Endothelial cell (in vitro differentiated cells): ENCODE measurements at regions not wholly inside any gene's neighbourhood (a gene's known extent, or its start where the extent isn't known, plus 50 kb on each side); places are given as distances from the start of the nearest gene placed in this dataset.

Experiments
- DNase-seq: peaks from one replicate; pipeline ENCODE4 v3.0.0; 2021; ENCODE audit warnings: low spot score
- H3K27ac Mint-ChIP-seq: one replicate; pipeline ENCODE4 v1.8.0; 2021; ENCODE audit warnings: mixed read lengths, inconsistent platforms; ENCODE audit not compliant: unreplicated experiment
- H3K27me3 Mint-ChIP-seq: one replicate; pipeline ENCODE4 v1.8.0; 2021; ENCODE audit warnings: mild to moderate bottlenecking, moderate library complexity, mixed read lengths, inconsistent platforms; ENCODE audit not compliant: unreplicated experiment
- H3K36me3 Mint-ChIP-seq: one replicate; pipeline ENCODE4 v1.8.0; 2021; ENCODE audit warnings: mild to moderate bottlenecking, low read depth, mixed read lengths, inconsistent platforms; ENCODE audit not compliant: unreplicated experiment
- H3K4me1 Mint-ChIP-seq: one replicate; pipeline ENCODE4 v1.8.0; 2021; ENCODE audit warnings: mild to moderate bottlenecking, mixed read lengths, inconsistent platforms; ENCODE audit not compliant: unreplicated experiment
- H3K4me3 Mint-ChIP-seq: one replicate; pipeline ENCODE4 v1.8.0; 2021; ENCODE audit warnings: mild to moderate bottlenecking, mixed read lengths, inconsistent platforms; ENCODE audit not compliant: unreplicated experiment
- H3K9me3 Mint-ChIP-seq: one replicate; pipeline ENCODE4 v1.8.0; 2021; ENCODE audit warnings: mixed read lengths, inconsistent platforms; ENCODE audit not compliant: unreplicated experiment
- CTCF ChIP-seq: fragments of 200-600 bp; sonication (generic); IDR thresholded peaks from one replicate; pipeline ENCODE4 v1.5.0; 2021; ENCODE audit warnings: antibody characterized with exemption; ENCODE audit not compliant: unreplicated experiment

DNA sequence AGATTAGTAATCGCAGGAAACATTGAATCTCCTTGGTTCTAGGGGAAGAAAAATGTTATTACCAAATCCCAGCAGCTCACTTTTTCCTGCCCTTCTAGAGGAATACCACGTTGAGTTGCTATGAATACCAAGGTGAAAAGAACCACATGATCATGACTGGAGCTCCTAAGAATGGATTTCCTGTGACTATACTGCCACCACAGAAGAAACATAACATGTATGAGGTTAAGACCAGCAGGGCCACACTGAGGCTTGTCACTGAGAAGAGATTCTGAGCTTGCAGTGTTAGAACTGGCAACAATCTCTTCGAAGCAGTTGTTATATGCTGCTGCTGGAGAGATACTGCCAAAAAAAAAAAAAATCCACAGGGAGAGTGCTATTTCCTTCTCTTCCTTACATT, 1235.3 kb downstream of the FSTL5 start:
- H3K4me3 Mint-ChIP-seq, result no peak overlapping the region
- DNase-seq, result no peak
- no peak overlapping the region for H3K27ac Mint-ChIP-seq
- H3K27me3 Mint-ChIP-seq, result no peaks in the 10 kb centered on the region
- no peaks in the 10 kb centered on the region for H3K9me3 Mint-ChIP-seq
- no peak for TF ChIP-seq CTCF
- no peaks in the 10 kb centered on the region for H3K36me3 Mint-ChIP-seq
- no peaks in the 10 kb centered on the region for H3K4me1 Mint-ChIP-seq

DNA sequence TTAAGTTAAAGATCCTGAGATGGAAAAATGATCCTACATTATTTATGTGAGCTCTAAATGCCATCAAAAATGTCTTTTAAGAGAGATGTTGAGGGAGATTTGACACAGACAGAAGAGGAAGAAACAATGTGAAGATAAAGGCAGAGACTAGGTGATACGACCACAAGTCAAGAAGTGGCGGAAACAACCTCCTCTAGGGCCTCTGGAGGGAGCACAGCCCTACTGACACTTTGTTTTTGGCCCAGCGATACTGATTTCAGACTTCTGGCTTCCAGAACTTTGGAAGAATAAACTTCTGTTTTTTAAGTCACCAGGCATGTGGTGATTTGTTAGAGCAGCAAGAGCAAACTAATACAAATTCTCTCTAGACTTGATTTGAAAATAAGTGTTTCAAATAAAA, 1216.1 kb downstream of the FSTL5 start:
- no peaks in the 10 kb centered on the region for H3K4me1 Mint-ChIP-seq

GRCh38 chr4:160956875-160957274, 1206.9 kb downstream of the FSTL5 start:
- no peak overlapping the region for H3K27ac Mint-ChIP-seq
- no peaks in the 10 kb centered on the region for H3K36me3 Mint-ChIP-seq
- DNase-seq, result no peak
- no peaks in the 10 kb centered on the region for H3K27me3 Mint-ChIP-seq
- TF ChIP-seq CTCF, result no peak
- no peaks in the 10 kb centered on the region for H3K4me1 Mint-ChIP-seq
- no peak overlapping the region for H3K4me3 Mint-ChIP-seq
- no peaks in the 10 kb centered on the region for H3K9me3 Mint-ChIP-seq

More for the DNA sequence above, 1216.1 kb downstream of the FSTL5 start:
- H3K4me3 Mint-ChIP-seq, result no peak overlapping the region
- no peak overlapping the region for H3K27ac Mint-ChIP-seq
- no peaks in the 10 kb centered on the region for H3K9me3 Mint-ChIP-seq
- H3K27me3 Mint-ChIP-seq, result no peaks in the 10 kb centered on the region
- no peak for TF ChIP-seq CTCF
- DNase-seq, result no peak
- H3K36me3 Mint-ChIP-seq, result no peaks in the 10 kb centered on the region

DNA sequence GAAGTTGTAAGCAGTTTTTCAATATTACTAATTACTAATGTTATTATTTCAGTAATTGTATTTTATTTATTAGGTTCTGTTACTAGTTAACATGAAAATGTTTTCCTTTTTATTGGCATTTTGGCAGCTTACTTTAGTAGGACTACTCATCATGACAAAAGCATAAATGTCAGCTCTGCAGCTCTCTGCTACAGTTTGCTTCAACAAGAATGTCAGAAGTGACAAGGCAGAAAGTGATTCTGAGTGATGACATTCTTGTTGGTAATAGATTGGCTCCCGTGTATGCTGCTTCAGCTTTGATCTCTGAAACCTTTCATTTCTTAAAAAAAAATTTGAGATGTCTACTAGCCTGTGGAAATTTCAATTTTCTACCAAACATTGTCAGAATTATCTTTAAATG, 1193.9 kb downstream of the FSTL5 start:
- Mint-ChIP-seq H3K4me1 (no peaks in the 10 kb centered on the region), H3K4me3 (no peak overlapping the region), H3K27ac (no peak overlapping the region), H3K9me3 (no peaks in the 10 kb centered on the region), H3K27me3 (no peaks in the 10 kb centered on the region), H3K36me3 (no peaks in the 10 kb centered on the region)
- no peak for DNase-seq
- TF ChIP-seq CTCF, result no peak

- Mint-ChIP-seq H3K4me3 (no peak overlapping the region), H3K9me3 (no peaks in the 10 kb centered on the region), H3K36me3 (no peaks in the 10 kb centered on the region), H3K27me3 (no peaks in the 10 kb centered on the region), H3K27ac (no peak overlapping the region), H3K4me1 (no peaks in the 10 kb centered on the region)
- no peak for TF ChIP-seq CTCF
- DNase-seq, result no peak
These were observed 1183.7 kb downstream of the FSTL5 start for GRCh38 chr4:160980091-160980490.
